Peyer's patch (tissue), 4 donors: ENCODE measurements at regions not wholly inside any gene's neighbourhood (a gene's known extent, or its start where the extent isn't known, plus 50 kb on each side); places are given as distances from the start of the nearest gene placed in this dataset.

Experiments
- POLR2A ChIP-seq, 2 donors: fragments of 450-650 bp; IDR thresholded peaks; one replicate each; pipeline ENCODE4 v1.5.1; 2017; ENCODE audit warnings: antibody characterized with exemption in 2 of 2, mild to moderate bottlenecking in 2 of 2, moderate library complexity in 2 of 2
- TF ChIP-seq, protein P1 (sequence below), 6 experiments: fragments of 450-650 bp in 4 of 6; fragments of 200-600 bp in 2 of 6; sonication (generic) in 1 of 6; IDR thresholded peaks; one replicate each; pipeline ENCODE4 v1.5.1; 2017 to 2019; ENCODE audit warnings: antibody characterized with exemption in 6 of 6, mild to moderate bottlenecking in 3 of 6, moderate library complexity in 1 of 6

DNA sequence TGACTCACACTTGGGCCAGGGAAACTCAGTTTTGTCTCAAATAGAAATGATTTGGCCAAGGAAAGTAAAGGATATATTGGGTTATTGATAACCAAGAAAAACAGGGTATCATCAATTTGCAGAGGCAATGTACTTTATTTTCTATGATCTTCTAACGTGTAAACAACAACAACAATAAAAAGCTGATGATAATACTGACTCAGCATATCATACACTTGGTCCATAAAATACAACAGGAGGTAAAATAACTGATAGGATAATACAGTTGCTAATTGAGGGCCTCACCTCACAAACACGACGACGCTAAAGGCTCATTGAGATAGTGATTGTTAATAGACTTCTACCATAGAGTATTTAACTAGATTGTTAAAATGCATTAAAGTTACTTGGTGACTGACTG, 774.0 kb upstream of the NOVA1 start:
- TF ChIP-seq, protein P1, sequence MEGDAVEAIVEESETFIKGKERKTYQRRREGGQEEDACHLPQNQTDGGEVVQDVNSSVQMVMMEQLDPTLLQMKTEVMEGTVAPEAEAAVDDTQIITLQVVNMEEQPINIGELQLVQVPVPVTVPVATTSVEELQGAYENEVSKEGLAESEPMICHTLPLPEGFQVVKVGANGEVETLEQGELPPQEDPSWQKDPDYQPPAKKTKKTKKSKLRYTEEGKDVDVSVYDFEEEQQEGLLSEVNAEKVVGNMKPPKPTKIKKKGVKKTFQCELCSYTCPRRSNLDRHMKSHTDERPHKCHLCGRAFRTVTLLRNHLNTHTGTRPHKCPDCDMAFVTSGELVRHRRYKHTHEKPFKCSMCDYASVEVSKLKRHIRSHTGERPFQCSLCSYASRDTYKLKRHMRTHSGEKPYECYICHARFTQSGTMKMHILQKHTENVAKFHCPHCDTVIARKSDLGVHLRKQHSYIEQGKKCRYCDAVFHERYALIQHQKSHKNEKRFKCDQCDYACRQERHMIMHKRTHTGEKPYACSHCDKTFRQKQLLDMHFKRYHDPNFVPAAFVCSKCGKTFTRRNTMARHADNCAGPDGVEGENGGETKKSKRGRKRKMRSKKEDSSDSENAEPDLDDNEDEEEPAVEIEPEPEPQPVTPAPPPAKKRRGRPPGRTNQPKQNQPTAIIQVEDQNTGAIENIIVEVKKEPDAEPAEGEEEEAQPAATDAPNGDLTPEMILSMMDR (IDR thresholded peaks at IDR 0.05) = no peak
- TF ChIP-seq POLR2A (IDR thresholded peaks at IDR 0.05) = no peak
